EH (cell line): ENCODE measurements at regions not wholly inside any gene's neighbourhood (a gene's known extent, or its start where the extent isn't known, plus 50 kb on each side); places are given as distances from the start of the nearest gene placed in this dataset.
A peak's percentile ranks its signal among the peaks of the same experiment; 100 is the strongest.

Experiments
- DNase-seq: peaks from one replicate; pipeline ENCODE4 v3.0.0-alpha.2; 2015; ENCODE audit warnings: low read depth

DNA sequence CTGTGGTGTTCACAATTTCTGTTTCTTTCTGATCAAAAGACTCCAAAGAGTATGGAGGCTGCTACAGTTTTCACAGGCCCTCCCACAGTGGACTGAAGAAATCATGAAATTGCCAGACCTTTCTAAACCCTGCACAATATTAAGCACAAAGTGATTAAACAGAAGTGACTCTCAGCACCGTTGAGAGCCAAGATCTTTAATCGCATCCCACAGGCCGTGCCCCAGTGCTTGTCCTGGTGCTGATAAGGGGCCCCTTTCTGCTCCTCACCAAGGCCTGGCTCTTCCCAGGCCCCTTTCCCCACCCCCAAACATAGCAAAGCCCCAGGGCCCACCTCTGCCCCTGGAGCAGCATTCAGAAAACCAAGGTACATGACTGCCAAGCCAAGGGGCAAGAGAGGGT is 57.4 kb upstream of the BMAL1 start:
- no peak for DNase-seq

DNA sequence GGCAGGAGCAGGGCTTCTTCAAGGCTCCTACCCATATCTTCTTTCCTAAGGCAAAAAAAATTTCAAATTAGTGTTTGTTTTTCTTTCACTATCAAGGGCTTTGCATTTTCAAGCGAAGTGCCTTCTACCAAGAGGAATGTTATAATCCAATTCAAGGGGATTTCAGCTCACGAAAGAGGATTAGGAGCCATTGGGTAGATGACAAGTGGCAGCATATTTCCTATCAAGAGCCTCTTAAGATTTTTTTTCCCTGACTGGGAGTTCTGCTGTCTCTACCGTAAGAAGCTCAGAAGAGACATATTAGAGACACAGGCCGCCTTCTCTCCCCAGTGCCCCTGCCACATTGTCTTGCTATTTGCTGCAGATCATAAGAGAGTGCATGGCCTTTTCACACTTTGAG is 55.9 kb upstream of the BMAL1 start:
- DNase-seq = no peak

DNA sequence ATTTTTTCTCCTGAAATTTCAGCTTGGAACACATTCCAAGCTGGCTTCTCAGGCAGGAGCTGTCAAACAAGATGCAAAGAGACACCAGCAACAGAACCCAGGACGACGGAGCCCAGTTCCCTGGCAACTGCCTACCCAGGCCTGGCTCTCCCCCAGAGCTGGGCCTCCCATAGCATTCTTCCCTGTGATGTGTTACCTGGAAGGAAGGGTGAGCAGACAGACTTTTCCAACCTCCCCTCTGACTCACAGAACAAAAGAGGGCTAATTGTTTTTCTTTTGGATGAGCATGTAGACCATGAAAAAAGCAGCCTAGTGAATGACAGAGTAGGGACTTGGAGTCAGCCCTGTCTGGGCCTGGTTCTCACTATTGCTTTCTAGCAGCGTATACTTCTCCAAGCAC is 55.3 kb upstream of the BMAL1 start:
- DNase-seq = peak; percentile 17

DNA sequence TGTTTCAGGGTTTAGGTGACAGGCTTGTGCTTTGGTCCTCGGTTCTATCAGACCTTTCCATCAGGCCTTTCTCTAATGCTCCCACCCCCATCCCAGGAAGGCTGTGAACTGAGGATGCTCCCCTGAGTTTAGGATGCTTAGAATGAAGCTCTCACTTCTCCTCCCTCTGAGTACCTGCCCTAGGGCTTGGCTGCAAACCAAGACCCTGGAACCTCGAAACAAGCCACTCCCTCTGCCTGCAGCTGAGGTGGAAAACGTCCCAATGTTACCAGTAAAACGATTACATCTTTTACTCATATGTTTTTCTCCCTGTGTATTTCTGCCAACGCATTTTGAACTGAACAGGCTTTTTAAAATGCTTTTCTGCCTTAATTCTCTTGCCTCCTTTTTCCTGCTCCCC is 54.5 kb upstream of the BMAL1 start:
- DNase-seq = no peak

DNA sequence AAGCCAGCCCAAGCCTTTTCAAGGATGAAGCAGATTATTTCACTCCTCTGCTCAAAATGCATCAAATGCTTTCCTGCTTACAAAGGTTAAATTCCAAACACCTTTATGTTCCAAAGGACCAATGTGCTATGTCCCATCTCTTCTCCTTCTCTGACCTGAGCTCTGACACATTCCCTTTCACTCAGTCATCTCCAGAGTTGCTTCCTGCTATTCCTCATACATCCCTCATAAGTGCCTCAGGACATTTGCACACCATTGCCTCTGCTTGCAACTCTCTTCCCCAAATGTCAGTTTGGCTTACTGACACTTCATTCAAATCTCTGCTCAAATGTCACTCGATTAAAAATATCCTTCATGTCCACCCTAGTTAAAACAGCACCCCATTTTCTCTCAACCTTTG is 53.3 kb upstream of the BMAL1 start:
- DNase-seq = peak; percentile 34

DNA sequence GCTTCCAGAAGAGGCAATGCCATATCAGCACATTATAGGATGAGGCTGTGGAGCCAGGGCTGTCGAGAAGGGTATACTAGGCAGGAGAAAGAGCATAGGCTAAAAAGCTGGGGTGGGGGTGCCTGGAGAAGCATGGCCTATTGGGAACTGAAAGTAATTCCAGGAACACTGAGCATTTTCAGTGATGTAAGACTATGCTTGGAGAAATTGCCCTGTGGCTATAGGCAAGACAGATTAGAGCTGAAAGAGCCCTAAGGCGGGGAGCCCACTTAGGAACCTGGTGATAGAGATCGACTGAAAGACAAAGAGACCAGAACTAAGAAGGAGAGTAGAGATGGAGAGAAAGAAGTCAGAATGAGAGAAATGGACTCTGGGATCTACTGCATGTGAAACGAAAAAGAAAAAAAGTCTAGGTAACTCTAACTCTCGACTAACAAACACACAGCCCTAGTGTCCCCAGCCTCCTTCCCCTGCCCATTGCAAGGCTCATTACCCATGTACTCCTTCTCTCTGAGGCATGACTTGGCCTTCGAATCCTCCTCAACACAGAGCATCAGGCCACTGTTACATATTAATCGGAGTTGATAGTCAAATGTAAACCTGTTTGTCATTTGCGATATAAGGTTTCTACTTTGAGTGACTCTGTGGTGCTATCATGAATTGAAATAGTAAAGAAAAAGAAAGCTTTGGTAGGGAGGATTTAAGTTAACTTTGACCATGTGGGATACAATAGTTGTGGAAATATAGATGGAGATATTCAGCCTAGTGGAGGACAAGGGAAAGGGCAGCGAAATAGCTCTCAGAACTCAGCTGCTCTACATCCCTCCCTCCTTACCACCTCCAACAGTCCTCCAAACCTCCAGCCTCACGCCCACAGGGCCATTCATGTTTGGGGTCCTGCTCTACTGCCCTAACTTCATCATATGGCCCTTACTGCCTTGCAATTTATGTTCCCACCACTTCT is 52.3 kb upstream of the BMAL1 start:
- DNase-seq = no peak

DNA sequence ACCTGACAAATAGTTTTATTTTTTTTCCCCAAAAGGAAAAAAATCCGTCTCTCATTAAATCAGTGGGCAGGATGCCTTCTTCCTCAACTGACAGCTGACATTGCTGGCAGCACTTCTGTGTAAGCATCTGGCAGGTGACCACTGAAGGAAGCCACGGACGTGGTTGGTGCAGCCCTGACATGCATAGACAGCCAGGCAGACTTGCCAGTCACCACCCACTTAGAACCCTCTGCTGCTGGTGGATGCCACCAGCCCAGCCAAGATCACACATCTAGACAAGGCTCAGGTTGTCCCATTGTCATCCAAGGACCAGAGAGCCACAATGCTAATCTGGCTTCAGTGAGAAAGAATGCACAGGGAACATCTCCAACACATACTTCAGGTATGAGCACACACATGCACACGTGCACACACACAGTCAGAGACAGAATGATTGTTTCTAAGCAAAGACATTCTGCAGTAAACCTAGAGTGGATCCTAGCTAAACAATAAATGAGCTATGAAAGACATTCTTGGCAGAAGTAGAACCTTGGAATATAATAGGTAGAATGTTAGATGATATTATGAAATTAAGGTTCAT is 49.8 kb upstream of the BMAL1 start:
- no peak for DNase-seq
